ENCODE measurements at regions not wholly inside any gene's neighbourhood (a gene's known extent, or its start where the extent isn't known, plus 50 kb on each side); places are given as distances from the start of the nearest gene placed in this dataset.

DNA sequence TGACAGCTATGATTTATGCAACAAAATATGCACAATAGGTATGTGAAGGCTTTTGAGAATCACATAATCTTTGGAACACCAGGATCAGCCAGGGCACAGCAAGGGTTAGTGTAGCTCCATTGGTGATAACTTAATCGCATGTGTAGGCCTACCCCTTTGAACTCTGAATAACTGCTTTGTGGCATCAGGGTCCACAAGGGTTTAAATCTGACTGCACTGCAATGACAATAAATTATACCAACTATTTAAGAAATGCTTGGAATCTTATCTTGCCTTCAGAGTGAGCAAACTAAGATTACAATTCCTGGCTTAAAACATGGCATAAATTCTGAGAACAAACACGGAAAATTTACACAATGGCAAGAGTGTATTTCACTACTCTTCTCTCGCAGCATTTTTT, 245.8 kb downstream of the FBXO8 start:
- TF ChIP-seq EZH2 (IDR thresholded peaks at IDR 0.05; ENCODE audit: borderline replicate concordance, low read length) = no peak
- TF ChIP-seq, protein P1, sequence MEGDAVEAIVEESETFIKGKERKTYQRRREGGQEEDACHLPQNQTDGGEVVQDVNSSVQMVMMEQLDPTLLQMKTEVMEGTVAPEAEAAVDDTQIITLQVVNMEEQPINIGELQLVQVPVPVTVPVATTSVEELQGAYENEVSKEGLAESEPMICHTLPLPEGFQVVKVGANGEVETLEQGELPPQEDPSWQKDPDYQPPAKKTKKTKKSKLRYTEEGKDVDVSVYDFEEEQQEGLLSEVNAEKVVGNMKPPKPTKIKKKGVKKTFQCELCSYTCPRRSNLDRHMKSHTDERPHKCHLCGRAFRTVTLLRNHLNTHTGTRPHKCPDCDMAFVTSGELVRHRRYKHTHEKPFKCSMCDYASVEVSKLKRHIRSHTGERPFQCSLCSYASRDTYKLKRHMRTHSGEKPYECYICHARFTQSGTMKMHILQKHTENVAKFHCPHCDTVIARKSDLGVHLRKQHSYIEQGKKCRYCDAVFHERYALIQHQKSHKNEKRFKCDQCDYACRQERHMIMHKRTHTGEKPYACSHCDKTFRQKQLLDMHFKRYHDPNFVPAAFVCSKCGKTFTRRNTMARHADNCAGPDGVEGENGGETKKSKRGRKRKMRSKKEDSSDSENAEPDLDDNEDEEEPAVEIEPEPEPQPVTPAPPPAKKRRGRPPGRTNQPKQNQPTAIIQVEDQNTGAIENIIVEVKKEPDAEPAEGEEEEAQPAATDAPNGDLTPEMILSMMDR (conservative IDR thresholded peaks at IDR 0.05 in 1 of 2, IDR thresholded peaks at IDR 0.05 in 1 of 2; ENCODE audit: extremely low read depth in 1 of 2, insufficient read depth in 1 of 2, low read depth in 1 of 2, low read length in 2 of 2) = no peak

Data from mammary epithelial cell (primary cell).